GM12864 (cell line): ENCODE measurements at regions not wholly inside any gene's neighbourhood (a gene's known extent, or its start where the extent isn't known, plus 50 kb on each side); places are given as distances from the start of the nearest gene placed in this dataset.

ENCODE experiments used
- DNase-seq: peaks from one replicate; pipeline ENCODE4 v3.0.0-alpha.2; 2011; ENCODE audit warnings: low read depth
- H3K4me3 ChIP-seq: 2 replicates; pipeline ENCODE4 v1.5.1; 2011; ENCODE audit warnings: mild to moderate bottlenecking, low read depth, low read length, control low read depth
- CTCF ChIP-seq: IDR thresholded peaks from 2 replicates; pipeline ENCODE4 v1.5.1; 2011; ENCODE audit warnings: low read depth, mild to moderate bottlenecking, moderate library complexity, low read length, control low read depth, inconsistent platforms; ENCODE audit errors: missing control alignments

GRCh38 chr17:56020369-56020768 lies 132.9 kb upstream of the ANKFN1 start:
- no peak overlapping the region for H3K4me3 ChIP-seq
- peak; percentile 2 for DNase-seq
- TF ChIP-seq CTCF = no peak

GRCh38 chr17:56021681-56022190 lies 131.5 kb upstream of the ANKFN1 start:
- no peak overlapping the region for H3K4me3 ChIP-seq
- no peak for DNase-seq
- TF ChIP-seq CTCF = no peak

GRCh38 chr17:56023851-56024250 lies 129.4 kb upstream of the ANKFN1 start:
- TF ChIP-seq CTCF = no peak
- peak; percentile 1 for DNase-seq
- H3K4me3 ChIP-seq = no peak overlapping the region

GRCh38 chr17:56026915-56027314 lies 126.4 kb upstream of the ANKFN1 start:
- no peak for DNase-seq
- TF ChIP-seq CTCF = no peak
- no peak overlapping the region for H3K4me3 ChIP-seq

- no peak overlapping the region for H3K4me3 ChIP-seq
- TF ChIP-seq CTCF = no peak
- no peak for DNase-seq
Observed at GRCh38 chr17:56028837-56029236, 124.4 kb upstream of the ANKFN1 start.

GRCh38 chr17:56030009-56030624 lies 123.2 kb upstream of the ANKFN1 start:
- TF ChIP-seq CTCF = no peak
- H3K4me3 ChIP-seq = no peak overlapping the region
- DNase-seq = no peak

- peak; percentile 0 for DNase-seq
- TF ChIP-seq CTCF = no peak
- no peak overlapping the region for H3K4me3 ChIP-seq
Observed at GRCh38 chr17:56031636-56032035, 121.6 kb upstream of the ANKFN1 start.
